SK-N-MC (cell line): ENCODE measurements at regions not wholly inside any gene's neighbourhood (a gene's known extent, or its start where the extent isn't known, plus 50 kb on each side); places are given as distances from the start of the nearest gene placed in this dataset.

Experiments used
- EZH2 ChIP-seq: fragments of 200-600 bp; sonication (generic); IDR thresholded peaks from one replicate; pipeline ENCODE4 v1.6.1; 2017; ENCODE audit warnings: antibody characterized with exemption
- FOXP2 ChIP-seq: optimal IDR thresholded peaks from 2 replicates; pipeline ENCODE3; 2011; ENCODE audit warnings: mild to moderate bottlenecking, moderate library complexity; ENCODE audit not compliant: insufficient read depth; ENCODE audit errors: extremely low read length, control extremely low read depth
- POLR2AphosphoS5 ChIP-seq: IDR thresholded peaks from 2 replicates; pipeline ENCODE4 v1.6.1; 2012; ENCODE audit warnings: mild to moderate bottlenecking, low read depth, low read length, borderline replicate concordance

DNA sequence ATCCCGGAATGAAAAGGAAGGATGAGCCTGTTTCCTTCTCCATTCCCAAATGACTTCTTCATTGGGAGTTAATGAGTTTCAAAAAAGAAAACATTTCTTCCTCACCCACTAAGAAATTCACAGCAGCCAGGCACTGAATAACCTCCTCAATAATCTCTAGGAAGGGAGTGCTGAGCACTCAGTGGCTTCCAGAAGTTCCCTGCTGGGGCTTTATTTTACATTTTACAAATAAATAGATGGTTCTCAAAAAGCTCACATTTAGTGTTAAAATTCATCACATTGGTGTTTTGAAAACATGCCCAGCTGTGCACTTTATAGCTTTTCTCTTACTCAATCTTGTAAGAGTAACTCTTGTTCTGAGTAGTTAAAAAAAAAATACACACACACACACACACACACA lies 148.9 kb upstream of the PFKP start:
- TF ChIP-seq EZH2 = no peak
- TF ChIP-seq POLR2AphosphoS5 = no peak
- no peak for TF ChIP-seq FOXP2
